8988T (cell line): ENCODE measurements at regions not wholly inside any gene's neighbourhood (a gene's known extent, or its start where the extent isn't known, plus 50 kb on each side); places are given as distances from the start of the nearest gene placed in this dataset.

Source experiments
- DNase-seq: peaks from one replicate; pipeline ENCODE4 v3.0.0; 2011

DNA sequence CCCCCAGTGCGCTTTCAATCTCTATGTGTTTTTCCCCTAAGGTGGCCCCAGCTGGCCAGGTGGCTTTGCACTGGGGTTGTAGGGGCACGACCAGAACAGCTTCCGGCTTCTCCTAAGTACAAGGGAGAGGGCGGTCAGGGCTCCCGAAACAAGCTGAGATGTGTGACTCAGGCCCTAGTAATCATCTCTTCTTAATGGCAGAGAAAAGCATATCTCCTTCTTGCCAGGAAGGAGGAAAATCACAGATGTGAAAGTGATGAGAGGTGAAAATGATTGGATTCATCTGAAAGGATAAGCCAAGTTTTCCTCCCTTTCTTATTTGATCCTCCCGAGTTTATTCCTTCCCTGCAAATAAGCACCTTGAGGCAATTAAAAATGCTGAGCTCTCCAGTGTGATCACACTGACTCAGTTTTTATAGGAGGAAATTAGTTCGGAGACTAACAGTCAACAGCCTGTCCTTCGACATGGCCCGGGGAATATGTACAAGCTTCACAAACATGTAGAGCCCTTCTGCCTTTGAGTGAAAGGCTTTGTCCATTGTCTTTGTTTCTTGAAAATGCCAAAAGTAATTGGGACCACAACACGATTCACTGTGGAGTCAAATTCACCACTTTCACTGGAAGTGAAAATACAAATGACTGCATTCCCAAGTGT is 514.8 kb downstream of the PSAT1 start:
- DNase-seq = no peak

DNA sequence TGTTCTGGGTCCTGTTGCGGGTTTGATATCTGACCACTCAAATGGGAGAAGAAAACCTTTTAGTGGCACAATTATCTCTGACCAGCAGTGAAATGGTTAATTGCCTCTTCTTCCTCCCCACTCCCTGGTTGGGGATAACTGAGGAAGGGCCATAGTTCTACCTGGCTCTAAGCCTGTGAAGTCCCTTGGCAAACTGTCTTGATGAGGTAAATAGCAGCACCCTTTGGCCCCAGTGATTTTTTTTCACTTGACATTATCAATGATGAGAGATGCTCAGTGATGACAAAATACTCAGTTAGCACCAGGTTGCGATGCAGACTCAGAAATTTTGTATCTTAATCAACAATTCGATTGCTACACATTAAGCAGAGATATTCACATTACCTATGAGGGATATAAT is 515.7 kb downstream of the PSAT1 start:
- DNase-seq = no peak

DNA sequence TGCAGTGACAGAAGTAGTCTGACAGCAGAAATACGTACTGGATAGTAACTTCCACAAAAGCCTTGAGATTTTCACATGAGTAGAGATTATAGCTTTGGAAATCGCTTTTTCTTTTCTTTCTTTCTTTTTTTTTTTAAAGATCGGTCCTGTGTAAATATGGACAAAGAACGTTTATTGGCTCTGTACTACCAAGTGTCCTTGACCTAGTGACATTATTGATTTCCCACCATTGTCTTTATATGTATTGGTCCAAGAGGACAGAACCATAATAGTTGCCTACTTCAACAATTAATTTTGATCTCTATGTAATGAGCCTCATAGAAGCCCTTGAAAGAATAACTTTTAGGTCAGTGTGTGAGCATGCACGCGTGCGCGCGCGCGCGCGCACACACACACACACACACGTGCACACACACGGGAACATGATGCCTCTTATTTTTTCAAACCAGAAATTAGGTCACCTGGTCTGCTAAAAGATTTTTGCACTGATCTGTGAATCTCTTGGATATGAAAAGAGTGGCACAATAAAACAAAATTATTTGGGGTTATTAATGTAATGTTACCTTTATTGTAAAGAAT is 516.8 kb downstream of the PSAT1 start:
- no peak for DNase-seq

DNA sequence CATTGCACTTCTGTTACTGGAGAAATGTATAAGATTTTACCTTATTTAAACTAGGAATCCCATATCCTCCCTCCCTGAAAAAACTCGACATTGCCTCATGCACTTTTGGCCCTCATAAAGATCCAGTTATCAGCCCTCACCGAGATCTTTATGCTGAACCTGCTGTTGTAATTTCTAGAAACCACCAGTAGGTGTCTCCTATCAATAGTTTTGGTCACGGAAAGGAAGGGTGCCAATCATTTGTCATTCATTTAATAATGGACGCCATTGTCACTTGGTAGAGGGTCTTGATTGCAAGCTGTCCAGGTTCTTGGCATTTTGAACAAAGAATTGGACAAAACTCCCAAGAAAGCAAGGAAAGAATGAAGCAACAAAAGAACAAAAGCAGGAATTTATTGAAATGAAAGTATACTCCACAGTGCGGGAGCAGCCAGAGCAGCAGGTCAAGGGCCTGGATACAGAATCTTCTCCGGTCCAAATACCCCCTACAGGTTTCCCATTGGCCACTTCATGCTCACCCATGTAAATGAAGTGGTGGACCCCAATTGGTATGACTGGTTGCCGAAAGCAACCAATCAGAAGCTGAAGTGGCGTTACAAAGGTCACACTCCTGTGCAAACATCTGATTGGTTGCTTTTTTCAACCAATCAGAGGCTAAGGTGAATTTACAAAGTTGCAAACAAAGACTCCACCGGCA is 524.3 kb downstream of the PSAT1 start:
- no peak for DNase-seq

DNA sequence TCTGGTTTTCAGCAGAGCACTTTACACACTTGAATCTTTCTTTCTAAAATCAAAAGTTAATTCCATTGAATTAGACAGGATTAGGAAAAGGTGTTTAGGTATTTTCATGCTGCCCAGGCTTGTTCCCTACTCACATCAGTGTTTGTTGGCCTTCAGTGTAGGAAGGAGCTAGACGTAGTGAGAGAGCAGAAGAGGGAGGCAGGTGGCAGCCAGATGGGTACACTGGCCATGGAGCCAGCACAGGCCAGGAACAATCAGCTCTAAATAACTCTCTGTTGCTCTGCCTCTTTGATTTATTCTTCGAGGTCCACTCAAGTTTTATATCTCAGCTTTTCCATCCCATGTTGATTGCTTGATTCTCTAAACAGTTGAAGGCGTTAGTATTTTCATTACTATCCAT is 529.6 kb downstream of the PSAT1 start:
- no peak for DNase-seq

DNA sequence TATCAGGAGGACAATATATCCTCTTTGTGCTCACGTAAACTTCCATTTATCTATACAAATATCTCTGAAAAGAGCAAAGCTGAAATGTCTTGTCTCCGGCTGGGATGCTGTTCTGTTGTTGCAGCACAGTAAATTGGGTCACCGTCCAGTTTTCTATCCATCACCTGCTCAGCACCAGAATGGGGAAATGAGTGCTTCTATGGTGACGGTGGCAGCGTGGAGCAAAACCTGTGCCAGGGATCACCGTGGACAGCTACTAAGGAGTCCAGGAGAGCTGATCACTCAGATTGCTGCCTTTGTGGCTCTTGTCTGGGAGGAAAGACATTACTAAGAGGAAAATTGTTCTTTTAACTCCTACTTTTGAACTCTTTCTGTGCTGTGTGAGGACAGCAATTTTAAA is 531.6 kb downstream of the PSAT1 start:
- DNase-seq = no peak

DNA sequence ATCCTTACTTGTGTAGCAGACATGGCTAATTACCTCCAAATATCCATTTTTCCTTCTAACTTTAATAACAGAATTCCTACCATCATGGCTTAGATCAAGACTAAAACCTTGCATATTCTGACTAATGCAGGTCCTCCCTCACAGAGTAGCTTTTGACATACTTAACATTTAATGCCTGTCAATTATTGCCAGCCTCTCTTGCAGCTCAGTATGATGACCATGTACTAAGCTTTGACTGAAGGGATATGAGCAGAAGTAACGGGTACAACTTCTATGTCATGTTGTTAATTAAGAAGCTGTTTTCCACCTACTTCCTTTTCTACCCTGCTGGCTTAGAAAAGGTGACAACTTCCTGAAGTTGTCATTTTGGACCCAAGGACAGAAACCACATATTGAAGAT is 533.4 kb downstream of the PSAT1 start:
- no peak for DNase-seq

DNA sequence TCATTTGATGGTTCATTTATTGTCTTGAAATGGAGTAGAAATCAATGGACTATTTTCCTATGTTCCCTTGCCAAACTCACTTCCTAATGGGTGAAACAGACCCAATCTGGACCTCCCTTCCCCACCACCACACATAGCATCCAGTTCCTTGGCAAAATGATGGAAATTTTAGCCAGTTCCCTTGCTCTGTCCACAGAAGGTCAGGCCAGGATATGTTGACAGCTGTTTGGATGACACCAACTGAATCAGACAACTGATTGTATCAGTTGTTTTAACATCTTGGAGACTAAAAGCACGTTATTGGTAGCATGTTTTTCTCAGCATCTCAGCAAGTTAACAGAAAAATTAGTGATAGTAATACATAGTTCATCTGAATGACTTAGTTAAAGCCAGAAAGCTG is 534.8 kb downstream of the PSAT1 start:
- DNase-seq = no peak

DNA sequence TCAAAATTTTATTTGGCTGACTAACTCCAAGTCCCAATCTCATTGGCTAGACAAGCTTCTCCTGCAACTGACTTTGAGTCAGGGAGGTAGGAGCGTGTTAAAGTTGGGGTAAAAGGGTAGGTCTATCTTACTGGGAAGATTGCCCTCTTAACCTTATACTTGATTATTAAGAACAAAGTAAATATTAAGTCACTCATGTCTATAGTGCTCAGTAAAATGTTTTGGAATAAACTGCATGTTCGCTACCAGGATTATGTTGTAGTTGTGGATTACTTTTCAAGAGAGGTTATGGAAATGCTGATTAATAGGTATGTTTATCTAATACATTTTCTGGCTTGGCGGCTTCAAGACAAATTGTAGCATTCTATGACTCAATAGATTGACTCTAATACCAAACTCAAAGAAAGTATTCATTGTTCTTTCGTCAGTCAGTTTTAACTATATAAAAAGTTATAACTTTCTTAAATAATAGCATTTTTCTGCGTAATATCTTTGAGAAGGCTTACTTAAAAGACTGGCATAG is 539.1 kb downstream of the PSAT1 start:
- DNase-seq = no peak

DNA sequence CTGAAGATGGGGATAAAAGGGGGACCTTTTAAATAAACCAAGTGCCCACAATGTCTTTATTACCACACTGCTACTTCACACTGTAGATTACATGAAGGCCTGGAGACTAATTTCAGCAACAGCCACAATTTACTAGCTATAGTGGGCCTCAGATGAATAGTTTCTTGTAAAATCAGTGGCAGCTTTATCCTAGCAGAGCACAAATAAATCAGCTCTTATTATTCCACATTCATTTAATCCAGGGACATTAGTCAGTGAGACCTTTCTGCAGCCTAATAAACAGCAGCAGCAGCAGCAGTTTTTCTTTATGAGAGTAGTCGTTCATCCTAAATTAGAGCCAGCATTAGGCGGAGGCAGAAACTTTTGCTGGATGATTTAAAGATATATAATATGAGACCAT is 542.3 kb downstream of the PSAT1 start:
- no peak for DNase-seq

DNA sequence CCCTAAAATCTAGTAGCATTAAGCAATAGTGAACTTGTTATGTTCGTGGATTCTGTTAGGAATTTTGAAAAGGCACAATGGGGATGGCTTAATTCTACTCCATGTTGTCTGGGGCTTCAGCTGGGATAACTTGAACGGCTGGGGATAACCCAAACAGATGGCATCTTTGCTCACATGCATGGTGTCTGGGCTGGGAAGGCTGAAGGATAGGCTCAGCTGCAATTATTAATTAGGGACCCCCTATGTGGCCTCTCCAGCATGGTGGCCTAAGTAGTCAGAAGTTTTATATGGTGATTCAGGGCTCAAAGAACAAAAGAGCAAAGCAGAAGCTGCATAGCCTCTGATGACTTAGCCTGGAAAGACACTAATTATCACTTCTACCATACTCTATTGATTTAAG is 551.1 kb downstream of the PSAT1 start:
- DNase-seq = no peak

DNA sequence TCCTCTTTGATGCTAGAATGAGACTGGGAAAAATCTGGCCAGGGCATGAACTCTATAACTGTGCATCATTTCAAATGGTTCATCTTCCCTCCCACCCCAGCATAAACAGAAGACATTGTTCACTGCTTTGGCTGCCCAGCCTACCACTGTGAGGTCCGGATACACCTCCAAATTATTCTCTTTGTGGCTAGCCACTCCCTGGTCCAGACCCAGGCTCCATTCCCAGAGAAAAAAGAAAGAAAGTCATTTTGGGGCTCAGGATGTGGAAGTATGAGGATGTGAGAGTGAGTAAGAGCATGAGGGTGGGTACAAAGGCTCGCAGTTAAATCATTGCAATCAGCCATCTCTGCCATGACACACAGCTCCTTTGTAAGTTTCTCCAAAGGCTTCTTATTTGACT is 559.2 kb downstream of the PSAT1 start:
- no peak for DNase-seq

DNA sequence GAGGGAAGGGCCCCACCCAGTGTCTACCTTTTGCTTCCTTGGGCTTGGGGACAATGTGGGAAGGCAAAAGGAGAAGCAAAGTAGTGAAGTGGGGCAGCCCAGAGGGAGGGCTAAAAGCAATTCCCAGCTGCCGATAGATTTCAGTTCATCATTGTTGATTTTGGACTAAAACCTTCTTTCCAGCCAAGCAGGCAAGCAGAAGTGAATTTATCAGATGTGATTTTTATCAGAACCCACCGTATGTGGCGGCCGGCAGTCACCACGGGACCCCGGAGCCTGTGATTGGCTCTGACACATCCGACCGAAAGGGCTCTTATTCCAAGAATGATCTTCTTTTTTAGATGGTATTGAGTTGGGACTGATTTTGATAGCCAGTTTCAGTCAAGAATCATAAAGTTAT is 559.9 kb downstream of the PSAT1 start:
- no peak for DNase-seq

DNA sequence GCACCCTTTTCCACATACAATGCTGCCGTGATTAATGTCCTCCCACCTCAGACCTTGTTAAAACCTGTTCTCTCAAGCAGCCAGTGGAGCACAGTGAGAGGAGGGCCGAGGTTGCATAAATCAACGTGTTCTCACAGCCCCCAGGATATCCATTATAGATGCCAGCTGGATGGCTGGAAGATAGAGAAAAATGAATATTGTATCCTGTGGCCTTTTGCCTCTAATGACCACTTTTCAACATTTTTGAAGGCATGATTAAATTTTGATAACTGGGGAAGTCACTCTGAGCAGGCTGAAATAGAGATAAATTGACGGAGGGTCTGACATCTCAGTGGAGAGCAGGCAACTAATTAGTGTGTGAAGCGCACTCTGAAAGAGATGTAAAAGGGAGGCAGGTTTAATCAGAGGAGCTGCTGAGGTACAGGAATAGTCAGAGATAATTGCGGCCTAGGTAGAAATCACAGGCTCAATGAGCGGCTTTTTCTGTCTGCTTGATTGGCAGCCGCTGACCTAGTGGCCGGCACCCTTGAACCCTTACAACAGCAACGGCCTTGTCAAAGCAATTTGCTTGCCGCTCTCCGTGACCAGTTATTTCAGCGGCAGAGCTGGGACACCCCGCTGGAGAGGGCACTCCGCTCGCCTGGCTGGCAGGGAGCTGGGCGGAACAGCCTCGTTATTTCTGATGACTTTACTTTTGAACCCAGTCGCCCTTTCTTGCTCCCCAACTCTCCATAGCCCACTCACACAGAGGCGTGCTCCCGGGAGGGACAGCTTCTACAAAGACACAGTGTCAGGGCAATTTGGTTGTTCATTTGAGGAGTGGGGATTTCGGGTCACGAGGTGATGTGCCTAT is 560.7 kb downstream of the PSAT1 start:
- DNase-seq = no peak

DNA sequence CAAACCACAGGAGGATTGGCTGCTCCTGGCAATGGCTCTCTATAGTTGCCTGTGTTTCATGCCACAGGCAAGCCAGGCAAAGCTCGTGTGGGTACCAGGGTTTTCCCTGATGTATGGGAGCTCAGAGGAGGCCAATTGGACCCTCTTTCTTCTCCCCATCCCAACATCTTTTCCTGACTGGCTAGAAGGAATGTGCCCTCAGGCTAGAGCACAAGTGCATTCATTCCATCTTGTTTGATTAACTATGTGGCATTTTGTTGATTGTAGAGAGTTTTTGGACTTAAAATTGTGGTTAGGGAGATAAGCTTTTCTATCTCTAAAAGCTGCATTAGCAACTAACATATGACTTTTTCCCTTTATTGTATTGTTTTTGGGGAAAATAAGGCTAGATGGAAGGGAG is 561.3 kb downstream of the PSAT1 start:
- no peak for DNase-seq

DNA sequence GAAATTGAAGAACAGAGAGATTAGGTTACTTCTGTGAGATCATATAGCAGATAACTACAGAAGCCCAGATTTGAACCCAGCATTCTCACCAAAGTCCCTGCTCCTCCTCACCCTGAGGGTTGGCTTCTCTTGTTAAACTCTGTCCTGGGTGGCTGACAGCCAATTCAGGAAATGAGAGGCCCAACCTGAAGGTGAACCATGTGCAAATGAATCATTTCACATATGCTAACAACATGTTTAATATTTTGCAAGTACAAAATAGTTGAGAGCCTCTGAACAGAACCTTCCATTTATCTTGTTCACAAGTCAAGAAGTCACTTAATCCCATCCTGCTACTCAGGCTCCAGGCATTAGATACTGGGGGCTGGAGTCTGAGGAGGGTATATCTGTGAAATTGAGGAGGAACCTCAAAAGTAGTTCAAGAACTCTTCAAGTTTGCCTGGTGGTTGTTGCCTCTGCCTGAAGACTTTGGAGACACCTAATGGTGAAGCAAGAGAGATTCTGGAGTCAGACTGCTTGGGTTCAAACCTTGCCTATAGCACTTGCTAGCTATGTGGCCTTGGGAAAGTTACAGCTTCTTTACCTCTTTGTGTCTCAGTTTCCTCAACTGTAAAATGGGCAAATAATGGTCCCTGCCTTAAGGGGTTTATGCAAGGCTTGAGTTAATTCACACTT is 564.0 kb downstream of the PSAT1 start:
- no peak for DNase-seq

DNA sequence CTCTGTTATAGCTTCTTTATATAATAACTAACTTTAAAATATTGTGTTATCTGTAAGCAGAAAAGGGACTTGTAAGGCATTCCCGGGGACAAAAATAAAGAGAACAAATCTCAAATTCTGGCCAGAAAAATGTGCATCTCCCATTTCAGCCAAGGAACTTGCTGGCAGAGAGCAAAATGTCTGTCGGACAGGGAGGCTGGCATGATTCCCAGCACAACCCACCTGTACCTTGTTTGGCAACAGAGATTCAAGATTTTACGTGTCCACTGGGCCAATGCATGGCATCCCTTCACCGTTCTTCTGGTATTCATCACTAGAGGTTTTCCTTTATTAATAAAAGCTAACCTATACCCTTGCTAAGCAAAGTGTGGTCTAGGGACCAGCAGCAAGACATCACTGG is 566.6 kb downstream of the PSAT1 start:
- no peak for DNase-seq

DNA sequence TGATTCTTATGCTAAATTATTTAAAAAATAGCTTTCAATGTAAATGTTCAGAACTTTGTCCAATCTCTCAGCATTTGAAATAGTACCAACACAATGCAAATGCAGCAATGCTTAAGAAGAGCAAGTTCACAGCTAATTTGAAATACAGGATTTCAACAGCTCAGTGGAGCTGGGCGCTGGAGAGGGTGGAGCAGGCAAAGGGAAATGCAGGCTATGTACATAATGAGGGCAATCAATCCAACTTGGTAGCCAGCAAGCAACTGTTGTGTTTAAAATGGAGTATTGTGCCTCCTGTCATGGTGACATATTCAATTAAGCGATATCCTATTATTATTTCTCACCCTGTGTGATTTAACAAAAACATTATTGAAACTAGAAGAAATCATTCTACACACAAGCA is 568.8 kb downstream of the PSAT1 start:
- no peak for DNase-seq

DNA sequence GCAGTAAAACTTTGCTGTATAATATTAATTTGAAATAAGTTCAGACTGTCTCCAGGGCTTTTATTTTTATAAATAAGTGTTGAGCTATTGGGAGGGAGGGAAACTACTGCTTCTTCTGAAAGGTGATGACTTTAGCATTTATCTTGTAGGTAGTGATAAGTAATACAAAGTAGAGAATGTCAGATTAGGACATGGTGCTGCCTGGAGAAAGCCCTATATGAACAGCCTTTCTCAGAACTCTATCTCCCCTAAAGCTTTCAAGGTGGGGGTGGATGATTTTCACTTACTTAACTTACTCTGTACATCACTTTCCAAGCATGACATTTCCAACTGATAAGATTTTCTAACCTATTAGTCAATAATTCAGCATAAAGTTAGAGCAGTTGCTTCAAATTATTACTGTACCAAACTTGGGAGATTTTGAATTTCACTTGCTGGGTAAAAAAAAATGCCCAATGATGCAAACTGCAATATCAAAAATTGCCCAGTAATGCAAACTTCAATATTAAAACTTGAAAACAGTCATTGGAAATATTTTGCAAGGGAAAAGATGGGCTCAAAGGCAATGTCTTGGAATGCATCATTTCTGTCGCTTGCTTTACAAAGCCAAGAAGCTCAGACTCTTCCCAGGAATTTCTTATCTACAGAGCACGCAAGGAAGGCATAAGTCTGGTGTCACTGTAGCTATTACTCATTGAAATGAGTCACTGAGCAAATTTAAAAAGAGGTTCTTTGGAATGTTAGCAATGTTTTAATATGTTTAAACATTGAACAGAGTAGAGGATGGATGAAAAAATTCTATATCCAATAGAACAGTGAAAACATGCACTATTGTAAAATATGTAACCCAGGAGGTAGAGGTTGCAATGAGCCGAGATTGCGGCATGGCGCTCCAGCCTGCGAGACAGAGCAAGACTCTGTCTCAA is 569.5 kb downstream of the PSAT1 start:
- DNase-seq = no peak

DNA sequence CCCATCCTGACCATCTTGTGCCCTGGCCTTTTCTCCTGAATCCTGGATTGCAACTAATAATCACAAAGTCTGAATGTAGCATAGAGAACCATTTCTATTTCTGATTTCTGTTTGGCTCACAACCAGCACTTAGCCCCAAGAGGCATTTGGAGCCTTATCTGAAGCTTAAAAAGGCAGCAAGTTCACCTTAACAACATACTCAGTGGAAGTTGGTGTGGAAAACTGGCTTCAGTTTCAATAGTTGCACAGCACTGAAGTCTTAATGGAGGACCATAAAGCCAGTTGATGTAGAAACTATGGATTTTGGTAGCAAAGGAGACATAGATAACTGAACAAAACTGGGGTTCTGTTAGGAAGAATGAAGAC is 574.1 kb downstream of the PSAT1 start:
- DNase-seq = no peak

DNA sequence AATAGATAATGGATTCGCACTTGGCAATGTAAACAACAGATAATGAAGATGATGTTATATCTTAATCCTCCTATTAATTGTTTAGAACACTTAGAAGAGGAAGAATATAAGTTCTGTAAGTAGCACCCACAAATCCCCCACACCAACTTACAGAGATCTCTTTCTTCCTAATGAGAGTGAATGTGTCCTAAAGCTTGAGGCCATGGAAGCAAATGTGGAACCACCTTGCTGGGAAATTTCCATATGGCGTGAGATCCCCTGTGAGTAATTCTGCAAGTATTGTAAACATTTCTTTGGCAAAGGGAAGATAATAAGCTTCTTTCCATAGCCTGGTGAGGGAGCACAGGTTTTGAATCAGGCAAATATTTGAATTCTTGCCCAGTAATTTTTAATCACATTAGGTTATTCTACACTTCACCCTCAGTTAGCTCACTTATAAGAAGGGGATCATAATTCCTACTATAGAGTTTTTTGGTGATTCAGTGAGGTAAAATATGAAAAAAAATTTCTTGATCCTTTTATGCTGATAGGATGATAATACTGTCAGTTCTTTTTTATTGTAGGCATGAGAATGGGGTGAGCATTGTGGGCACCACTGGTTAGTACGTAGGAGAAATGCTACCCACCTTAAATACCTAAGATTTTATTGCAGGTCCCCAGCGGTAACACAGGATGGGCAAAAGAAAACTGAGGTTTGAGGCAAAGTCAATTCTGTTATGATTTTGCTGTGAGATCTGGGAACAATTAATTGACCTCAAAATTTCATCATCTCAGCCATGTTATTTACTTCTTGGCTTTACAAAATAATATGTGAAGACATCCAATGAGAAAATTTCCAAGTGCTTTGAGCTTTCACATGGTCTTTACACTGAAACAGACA is 574.8 kb downstream of the PSAT1 start:
- no peak for DNase-seq
